H1 (cell line): ENCODE measurements at regions not wholly inside any gene's neighbourhood (a gene's known extent, or its start where the extent isn't known, plus 50 kb on each side); places are given as distances from the start of the nearest gene placed in this dataset.

Experiments
- CTCF ChIA-PET: fragments of 300-600 bp; sonication (Branson Sonifier 250); formaldehyde crosslinking; loops from one replicate; lab custom pipeline; 2021; ENCODE audit not compliant: partially characterized antibody; lab: Charles Lee
- POLR2A ChIA-PET: fragments of 300-600 bp; sonication (Branson Sonifier 250); formaldehyde crosslinking; loops from one replicate; lab custom pipeline; 2021; ENCODE audit warnings: inconsistent platforms; ENCODE audit not compliant: partially characterized antibody; lab: Charles Lee
- DNase-seq, 2 experiments: peaks; one replicate each; pipeline versions ENCODE4 v3.0.0 to v3.0.0-alpha.2; 2010 to 2022; ENCODE audit warnings: low spot score in 2 of 2, low read depth in 1 of 2, mixed read lengths in 1 of 2
- FAIRE-seq: peaks from 2 replicates; lab custom pipeline; 2011; peaks lifted over from hg19 to GRCh38; lab: Jason Lieb, UNC
- H2AFZ ChIP-seq: 2 replicates; pipeline ENCODE4 v1.8.1; 2012; ENCODE audit warnings: low read length, inconsistent platforms
- H2AK5ac ChIP-seq: 2 replicates; pipeline ENCODE4 v1.6.1; 2013; ENCODE audit warnings: low read depth, low read length
- H2BK120ac ChIP-seq: replicated peaks from 2 replicates; pipeline ENCODE3; 2013; ENCODE audit warnings: low read depth, low read length, inconsistent platforms
- H2BK12ac ChIP-seq: 2 replicates; pipeline ENCODE4 v1.6.1; 2013; ENCODE audit warnings: low read depth, low read length
- H2BK15ac ChIP-seq: 2 replicates; pipeline ENCODE4 v1.6.1; 2013; ENCODE audit warnings: low read length
- H2BK20ac ChIP-seq: 2 replicates; pipeline ENCODE4 v1.6.1; 2013; ENCODE audit warnings: low read length
- H2BK5ac ChIP-seq: 2 replicates; pipeline ENCODE4 v1.6.1; 2013; ENCODE audit warnings: low read depth, low read length
- H3K14ac ChIP-seq: 2 replicates; pipeline ENCODE4 v1.6.1; 2013; ENCODE audit warnings: inconsistent platforms; ENCODE audit not compliant: insufficient read length
- H3K18ac ChIP-seq: 2 replicates; pipeline ENCODE4 v1.6.1; 2013; ENCODE audit warnings: low read length; ENCODE audit errors: extremely low read depth
- H3K23ac ChIP-seq: 2 replicates; pipeline ENCODE4 v1.6.1; 2013; ENCODE audit warnings: inconsistent platforms; ENCODE audit not compliant: insufficient read length
- H3K23me2 ChIP-seq: 2 replicates; pipeline ENCODE4 v1.6.1; 2013; ENCODE audit warnings: low read depth, low read length
- H3K27ac ChIP-seq: 2 replicates; pipeline ENCODE4 v1.6.1; 2011; ENCODE audit warnings: low read depth, low read length, inconsistent platforms
- H3K27me3 ChIP-seq, 4 experiments: replicated peaks in 1 of 4; 1 replicate in 1 of 4; 2 replicates in 3 of 4; pipeline versions ENCODE4 v1.6.1 to v1.8.1; 2011 to 2013; ENCODE audit warnings: low read length in 3 of 4, mild to moderate bottlenecking in 3 of 4, inconsistent platforms in 2 of 4, mixed read lengths in 2 of 4, moderate library complexity in 1 of 4; ENCODE audit not compliant: control insufficient read depth in 3 of 4, insufficient read depth in 3 of 4; ENCODE audit errors: extremely low read depth in 1 of 4
- H3K36me3 ChIP-seq, 4 experiments: 2 replicates each; pipeline versions ENCODE4 v1.6.1 to v1.8.1; 2011 to 2013; ENCODE audit warnings: mild to moderate bottlenecking in 4 of 4, low read length in 3 of 4, moderate library complexity in 2 of 4, control low read depth in 1 of 4, inconsistent platforms in 1 of 4; ENCODE audit not compliant: insufficient read depth in 4 of 4, control insufficient read depth in 2 of 4
- H3K4ac ChIP-seq: replicated peaks from 2 replicates; pipeline ENCODE3; 2013; ENCODE audit warnings: low read length, low read depth, mixed read lengths, inconsistent platforms; ENCODE audit not compliant: insufficient read length
- H3K4me1 ChIP-seq, 4 experiments: replicated peaks in 1 of 4; 1 replicate in 1 of 4; 2 replicates in 3 of 4; pipeline versions ENCODE4 v1.6.1 to v1.8.1; 2011 to 2013; ENCODE audit warnings: low read length in 3 of 4, inconsistent platforms in 2 of 4, mixed read lengths in 1 of 4; ENCODE audit not compliant: insufficient read depth in 4 of 4, control insufficient read depth in 3 of 4
- H3K4me2 ChIP-seq, 2 experiments: 2 replicates each; pipeline versions ENCODE4 v1.6.1 to v1.8.1; 2011 to 2013; ENCODE audit warnings: low read depth in 2 of 2, low read length in 2 of 2, control low read depth in 1 of 2, inconsistent platforms in 1 of 2, mild to moderate bottlenecking in 1 of 2; ENCODE audit not compliant: insufficient read depth in 1 of 2
- H3K4me3 ChIP-seq, 4 experiments: fragments of 200-600, 300-600 bp in 1 of 4; sonication (generic), shearing (Covaris generic), sonication (Bioruptor Twin) in 1 of 4; 2 replicates each; pipeline versions ENCODE4 v1.5.1 to v1.8.1; 2011 to 2016; ENCODE audit warnings: low read length in 4 of 4, low read depth in 3 of 4, control low read depth in 2 of 4, inconsistent platforms in 2 of 4, mild to moderate bottlenecking in 2 of 4, mixed read lengths in 1 of 4, moderate library complexity in 1 of 4; ENCODE audit not compliant: insufficient read depth in 2 of 4; ENCODE audit errors: extremely low read depth in 1 of 4
- H3K56ac ChIP-seq: replicated peaks from 2 replicates; pipeline ENCODE3; 2013; ENCODE audit warnings: low read depth, mild to moderate bottlenecking, mixed read lengths, low read length, inconsistent platforms; ENCODE audit not compliant: insufficient read length
- H3K79me1 ChIP-seq: 2 replicates; pipeline ENCODE4 v1.6.1; 2013; ENCODE audit warnings: low read depth, low read length, control low read depth
- H3K79me2 ChIP-seq, 2 experiments: 2 replicates each; pipeline versions ENCODE4 v1.6.1 to v1.8.1; 2012 to 2013; ENCODE audit warnings: low read length in 2 of 2, mild to moderate bottlenecking in 2 of 2, inconsistent platforms in 1 of 2; ENCODE audit not compliant: insufficient read depth in 2 of 2, control insufficient read depth in 1 of 2
- H3K9ac ChIP-seq, 4 experiments: replicated peaks in 1 of 4; 1 replicate in 1 of 4; 2 replicates in 3 of 4; pipeline versions ENCODE4 v1.6.1 to v1.8.1; 2011 to 2013; ENCODE audit warnings: low read depth in 3 of 4, low read length in 3 of 4, control low read depth in 2 of 4, mild to moderate bottlenecking in 2 of 4, moderate library complexity in 2 of 4, inconsistent platforms in 1 of 4; ENCODE audit errors: extremely low read depth in 1 of 4
- H3K9me3 ChIP-seq, 2 experiments: 2 replicates each; pipeline versions ENCODE4 v1.6.1 to v1.8.1; 2012 to 2013; ENCODE audit warnings: mild to moderate bottlenecking in 2 of 2, moderate library complexity in 2 of 2, control low read depth in 1 of 2, inconsistent platforms in 1 of 2, low read depth in 1 of 2, low read length in 1 of 2, mixed read lengths in 1 of 2; ENCODE audit not compliant: insufficient read depth in 2 of 2
- H4K20me1 ChIP-seq, 2 experiments: replicated peaks in 1 of 2; 2 replicates each; pipeline versions ENCODE3 to v1.8.1; 2011 to 2013; ENCODE audit warnings: inconsistent platforms in 2 of 2, low read length in 2 of 2, mild to moderate bottlenecking in 1 of 2; ENCODE audit not compliant: insufficient read depth in 2 of 2, control insufficient read depth in 1 of 2
- H4K5ac ChIP-seq: 2 replicates; pipeline ENCODE4 v1.6.1; 2013; ENCODE audit warnings: low read length, low read depth, mixed read lengths, inconsistent platforms; ENCODE audit not compliant: insufficient read length
- H4K8ac ChIP-seq: 2 replicates; pipeline ENCODE4 v1.8.0; 2013; ENCODE audit warnings: mild to moderate bottlenecking, moderate library complexity, low read length, inconsistent platforms; ENCODE audit not compliant: insufficient read depth; ENCODE audit errors: extremely low read depth
- H4K91ac ChIP-seq: replicated peaks from 2 replicates; pipeline ENCODE3; 2013; ENCODE audit warnings: low read length, mixed read lengths, inconsistent platforms; ENCODE audit not compliant: insufficient read length
- ATF2 ChIP-seq: IDR thresholded peaks from 2 replicates; pipeline ENCODE4 v1.6.1; 2012; ENCODE audit warnings: low read length, inconsistent platforms
- ATF3 ChIP-seq: IDR thresholded peaks from 2 replicates; pipeline ENCODE4 v1.6.1; 2011; ENCODE audit warnings: low read depth, mild to moderate bottlenecking, low read length; ENCODE audit not compliant: insufficient read depth
- BACH1 ChIP-seq: IDR thresholded peaks from 2 replicates; pipeline ENCODE4 v1.6.1; 2012; ENCODE audit warnings: low read length, improper control_type of control experiment
- CBX5 ChIP-seq: fragments of 300-800, 300-1000 bp; sonication (generic); IDR thresholded peaks from 2 replicates; pipeline ENCODE4 v1.7.1; 2016; ENCODE audit warnings: antibody characterized with exemption, low read length, low read depth
- CHD1 ChIP-seq: IDR thresholded peaks from 2 replicates; pipeline ENCODE4 v1.6.1; 2012; ENCODE audit warnings: low read depth, low read length, improper control_type of control experiment
- SAP30 ChIP-seq: fragments of 300-600 bp; sonication (generic); IDR thresholded peaks from 2 replicates; pipeline ENCODE4 v1.7.1; 2012; ENCODE audit warnings: low read length, moderate library complexity, mild to moderate bottlenecking, inconsistent platforms; ENCODE audit not compliant: insufficient read depth, insufficient replicate concordance
- TCF12 ChIP-seq: IDR thresholded peaks from 2 replicates; pipeline ENCODE4 v1.6.1; 2011; ENCODE audit warnings: low read depth, mild to moderate bottlenecking, low read length
- ZNF274 ChIP-seq: IDR thresholded peaks from 2 replicates; pipeline ENCODE4 v1.7.0; 2012; ENCODE audit warnings: low read length, borderline replicate concordance; ENCODE audit errors: extremely low read depth
- WGBS, 2 experiments: shearing (Covaris generic) in 1 of 2; methylation state at CpG; one replicate each; pipeline versions ENCODE4 v1.1.6 to v1.1.7; 2013 to 2015; ENCODE audit warnings: low lambda C conversion rate in 2 of 2, mixed read lengths in 2 of 2, inconsistent platforms in 1 of 2, low coverage in 1 of 2, missing lambda C conversion rate in 1 of 2; ENCODE audit not compliant: insufficient replicate concordance in 2 of 2, insufficient coverage in 1 of 2, insufficient read length in 1 of 2; ENCODE audit errors: extremely low coverage in 1 of 2, missing lambda C conversion rate in 1 of 2; 5-methylcytosine and 5-hydroxymethylcytosine counted together
- TF ChIP-seq, protein P1 (sequence below), 3 experiments: IDR thresholded peaks; 1 replicate in 2 of 3; 2 replicates in 1 of 3; pipeline versions ENCODE4 v1.5.1 to v1.6.1; 2011; ENCODE audit warnings: low read length in 3 of 3, mild to moderate bottlenecking in 3 of 3, inconsistent platforms in 2 of 3, low read depth in 1 of 3, moderate library complexity in 1 of 3; ENCODE audit not compliant: insufficient read depth in 1 of 3; ENCODE audit errors: control extremely low read depth in 1 of 3

GRCh38 chr4:36665985-36666527 lies 384.6 kb downstream of the DTHD1 start:
- Histone ChIP-seq H4K91ac (no peak overlapping the region), H2BK20ac (no peak overlapping the region), H3K23ac (no peak overlapping the region), H3K4me2 (no peak overlapping the region), H3K27me3 (no peaks in the 10 kb centered on the region), H3K18ac (no peak overlapping the region), H3K56ac (no peak overlapping the region), H2BK120ac (no peak overlapping the region), H3K4me1 (no peaks in the 10 kb centered on the region), H3K4me3 (no peak overlapping the region), H4K8ac (no peak overlapping the region), H3K14ac (no peak overlapping the region), H3K9ac (no peak overlapping the region), H3K9me3 (no peaks in the 10 kb centered on the region), H3K23me2 (no peaks in the 10 kb centered on the region), H3K4ac (no peak overlapping the region), H2BK15ac (no peak overlapping the region), H3K36me3 (no peaks in the 10 kb centered on the region), H2AFZ (no peak overlapping the region), H2BK5ac (no peak overlapping the region), H3K79me2 (no peaks in the 10 kb centered on the region), H4K20me1 (no peaks in the 10 kb centered on the region), H4K5ac (no peak overlapping the region), H2BK12ac (no peak overlapping the region), H3K27ac (no peak overlapping the region), H3K79me1 (no peaks in the 10 kb centered on the region), H2AK5ac (no peak overlapping the region)
- FAIRE-seq: no peak
- ChIA-PET POLR2A (no interaction called here), CTCF (no interaction called here)
- WGBS, 2 experiments: 93% methylated on average over 3 of the region's 3 CpGs; no CpG with 5 or more reads in 1 of the 2 experiments
- DNase-seq: no peak
- TF ChIP-seq BACH1 (no peak), ATF2 (no peak), TCF12 (no peak), ZNF274 (no peak), ATF3 (no peak), SAP30 (no peak), CBX5 (no peak), CHD1 (no peak)
- TF ChIP-seq, protein P1, sequence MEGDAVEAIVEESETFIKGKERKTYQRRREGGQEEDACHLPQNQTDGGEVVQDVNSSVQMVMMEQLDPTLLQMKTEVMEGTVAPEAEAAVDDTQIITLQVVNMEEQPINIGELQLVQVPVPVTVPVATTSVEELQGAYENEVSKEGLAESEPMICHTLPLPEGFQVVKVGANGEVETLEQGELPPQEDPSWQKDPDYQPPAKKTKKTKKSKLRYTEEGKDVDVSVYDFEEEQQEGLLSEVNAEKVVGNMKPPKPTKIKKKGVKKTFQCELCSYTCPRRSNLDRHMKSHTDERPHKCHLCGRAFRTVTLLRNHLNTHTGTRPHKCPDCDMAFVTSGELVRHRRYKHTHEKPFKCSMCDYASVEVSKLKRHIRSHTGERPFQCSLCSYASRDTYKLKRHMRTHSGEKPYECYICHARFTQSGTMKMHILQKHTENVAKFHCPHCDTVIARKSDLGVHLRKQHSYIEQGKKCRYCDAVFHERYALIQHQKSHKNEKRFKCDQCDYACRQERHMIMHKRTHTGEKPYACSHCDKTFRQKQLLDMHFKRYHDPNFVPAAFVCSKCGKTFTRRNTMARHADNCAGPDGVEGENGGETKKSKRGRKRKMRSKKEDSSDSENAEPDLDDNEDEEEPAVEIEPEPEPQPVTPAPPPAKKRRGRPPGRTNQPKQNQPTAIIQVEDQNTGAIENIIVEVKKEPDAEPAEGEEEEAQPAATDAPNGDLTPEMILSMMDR (IDR thresholded peaks at IDR 0.05; ENCODE audit: control extremely low read depth in 1 of 3, insufficient read depth in 1 of 3, low read depth in 1 of 3, low read length in 3 of 3): no peak
